Nephron (organoid): ENCODE measurements at regions not wholly inside any gene's neighbourhood (a gene's known extent, or its start where the extent isn't known, plus 50 kb on each side); places are given as distances from the start of the nearest gene placed in this dataset.

Experiments used
- H3K27ac Mint-ChIP-seq, 3 experiments: 2 replicates each; pipeline ENCODE4 v1.8.0; 2020; ENCODE audit warnings: mixed read lengths in 3 of 3, mild to moderate bottlenecking in 2 of 3, moderate library complexity in 1 of 3
- H3K27me3 Mint-ChIP-seq: 2 replicates; pipeline ENCODE4 v1.8.0; 2021; ENCODE audit warnings: low read depth, mild to moderate bottlenecking, moderate library complexity, mixed read lengths
- H3K36me3 Mint-ChIP-seq: 2 replicates; pipeline ENCODE4 v1.8.0; 2020; ENCODE audit warnings: low read depth, mixed read lengths
- H3K4me1 Mint-ChIP-seq: 2 replicates; pipeline ENCODE4 v1.8.0; 2020; ENCODE audit warnings: mixed read lengths
- H3K4me3 Mint-ChIP-seq, 3 experiments: 2 replicates each; pipeline ENCODE4 v1.8.0; 2020; ENCODE audit warnings: mild to moderate bottlenecking in 3 of 3, mixed read lengths in 3 of 3, moderate library complexity in 2 of 3
- H3K9me3 Mint-ChIP-seq: 2 replicates; pipeline ENCODE4 v1.8.0; 2020; ENCODE audit warnings: mixed read lengths
- CTCF ChIP-seq, 3 experiments: fragments of 200-600 bp; sonication (generic); IDR thresholded peaks; one replicate each; pipeline ENCODE4 v1.5.0; 2021; ENCODE audit warnings: antibody characterized with exemption in 3 of 3; ENCODE audit not compliant: unreplicated experiment in 3 of 3

- no peak for TF ChIP-seq CTCF (IDR thresholded peaks at IDR 0.05; ENCODE audit: unreplicated experiment in 3 of 3)
- Mint-ChIP-seq H3K9me3 (peaks cover 2% of the 10 kb centered on the region), H3K27me3 (no peaks in the 10 kb centered on the region), H3K4me3 (no peak overlapping the region), H3K36me3 (no peaks in the 10 kb centered on the region), H3K27ac (no peak overlapping the region), H3K4me1 (peaks cover 4% of the 10 kb centered on the region)
These were observed 156.2 kb upstream of the PDGFD start for GRCh38 chr11:104320097-104320496.

GRCh38 chr11:104319396-104319795, 155.4 kb upstream of the PDGFD start:
- no peak for TF ChIP-seq CTCF (IDR thresholded peaks at IDR 0.05; ENCODE audit: unreplicated experiment in 3 of 3)
- Mint-ChIP-seq H3K27ac (no peak overlapping the region), H3K27me3 (no peaks in the 10 kb centered on the region), H3K9me3 (peaks cover 3% of the 10 kb centered on the region), H3K36me3 (no peaks in the 10 kb centered on the region), H3K4me1 (peaks cover 4% of the 10 kb centered on the region), H3K4me3 (no peak overlapping the region)

GRCh38 chr11:104306862-104307474, 143.0 kb upstream of the PDGFD start:
- Mint-ChIP-seq H3K9me3 (no peaks in the 10 kb centered on the region), H3K4me1 (no peaks in the 10 kb centered on the region), H3K27me3 (no peaks in the 10 kb centered on the region), H3K36me3 (no peaks in the 10 kb centered on the region), H3K4me3 (no peak overlapping the region), H3K27ac (no peak overlapping the region)
- TF ChIP-seq CTCF (IDR thresholded peaks at IDR 0.05; ENCODE audit: unreplicated experiment in 3 of 3), result no peak

GRCh38 chr11:104301776-104302175, 137.8 kb upstream of the PDGFD start:
- Mint-ChIP-seq H3K27ac (no peak overlapping the region), H3K9me3 (no peaks in the 10 kb centered on the region)
- TF ChIP-seq CTCF (IDR thresholded peaks at IDR 0.05; ENCODE audit: unreplicated experiment in 3 of 3), result no peak

GRCh38 chr11:104291646-104292045, 127.7 kb upstream of the PDGFD start:
- H3K27me3 Mint-ChIP-seq, result peaks cover 6% of the 10 kb centered on the region
- no peaks in the 10 kb centered on the region for H3K4me1 Mint-ChIP-seq
- no peaks in the 10 kb centered on the region for H3K9me3 Mint-ChIP-seq
- H3K27ac Mint-ChIP-seq, result no peak overlapping the region
- no peak for TF ChIP-seq CTCF (IDR thresholded peaks at IDR 0.05; ENCODE audit: unreplicated experiment in 3 of 3)
- H3K4me3 Mint-ChIP-seq, result no peak overlapping the region
- no peaks in the 10 kb centered on the region for H3K36me3 Mint-ChIP-seq

More at GRCh38 chr11:104301776-104302175, 137.8 kb upstream of the PDGFD start:
- Mint-ChIP-seq H3K4me3 (no peak overlapping the region), H3K27me3 (no peaks in the 10 kb centered on the region), H3K36me3 (no peaks in the 10 kb centered on the region), H3K4me1 (no peaks in the 10 kb centered on the region)

- no peaks in the 10 kb centered on the region for H3K4me1 Mint-ChIP-seq
- no peak overlapping the region for H3K27ac Mint-ChIP-seq
- no peak for TF ChIP-seq CTCF (IDR thresholded peaks at IDR 0.05; ENCODE audit: unreplicated experiment in 3 of 3)
- peaks cover 3% of the 10 kb centered on the region for H3K9me3 Mint-ChIP-seq
- no peak overlapping the region for H3K4me3 Mint-ChIP-seq
- no peaks in the 10 kb centered on the region for H3K36me3 Mint-ChIP-seq
- peaks cover 4% of the 10 kb centered on the region for H3K27me3 Mint-ChIP-seq
These were observed 122.2 kb upstream of the PDGFD start for GRCh38 chr11:104286129-104286528.
